ENCODE measurements at regions not wholly inside any gene's neighbourhood (a gene's known extent, or its start where the extent isn't known, plus 50 kb on each side); places are given as distances from the start of the nearest gene placed in this dataset.

GRCh38 chr18:8974696-8975095 is 127.8 kb upstream of the NDUFV2 start:
- no peaks in the 10 kb centered on the region for H3K36me3 ChIP-seq
- no peaks in the 10 kb centered on the region for H3K27me3 ChIP-seq (replicated peaks; ENCODE audit: insufficient read depth)
- H3K4me3 ChIP-seq: no peak overlapping the region
- no peaks in the 10 kb centered on the region for H3K9me3 ChIP-seq
- H3K4me1 ChIP-seq (replicated peaks): no peaks in the 10 kb centered on the region
- intact Hi-C loops (cut with DNase I): no loop called here
- 44% methylated on average over 2 of the region's 2 CpGs for WGBS
- H3K27ac ChIP-seq: no peak overlapping the region
- TF ChIP-seq CTCF (IDR thresholded peaks at IDR 0.05) (no peak), POLR2A (IDR thresholded peaks at IDR 0.05) (no peak), POLR2AphosphoS5 (IDR thresholded peaks at IDR 0.05) (no peak)
- DNase-seq (ENCODE audit: low spot score): no peak

- DNase-seq (ENCODE audit: low spot score): no peak
- H3K9me3 ChIP-seq: no peaks in the 10 kb centered on the region
- 74% methylated on average over 7 of the region's 7 CpGs for WGBS
- H3K27ac ChIP-seq: no peak overlapping the region
- no peaks in the 10 kb centered on the region for H3K27me3 ChIP-seq (replicated peaks; ENCODE audit: insufficient read depth)
- H3K4me3 ChIP-seq: no peak overlapping the region
- intact Hi-C loops (cut with DNase I): no loop called here
- no peak for TF ChIP-seq CTCF (IDR thresholded peaks at IDR 0.05)
- no peak for TF ChIP-seq POLR2AphosphoS5 (IDR thresholded peaks at IDR 0.05)
- TF ChIP-seq POLR2A (IDR thresholded peaks at IDR 0.05): no peak
- H3K36me3 ChIP-seq: no peaks in the 10 kb centered on the region
- H3K4me1 ChIP-seq (replicated peaks): no peaks in the 10 kb centered on the region
Observed at GRCh38 chr18:8975624-8976023, 126.9 kb upstream of the NDUFV2 start.

GRCh38 chr18:8976606-8977005 is 125.9 kb upstream of the NDUFV2 start:
- H3K4me3 ChIP-seq: no peak overlapping the region
- H3K9me3 ChIP-seq: no peaks in the 10 kb centered on the region
- H3K36me3 ChIP-seq: no peaks in the 10 kb centered on the region
- DNase-seq (ENCODE audit: low spot score): no peak
- TF ChIP-seq POLR2AphosphoS5 (IDR thresholded peaks at IDR 0.05) (no peak), POLR2A (IDR thresholded peaks at IDR 0.05) (no peak), CTCF (IDR thresholded peaks at IDR 0.05) (no peak)
- H3K27ac ChIP-seq: no peak overlapping the region
- no peaks in the 10 kb centered on the region for H3K4me1 ChIP-seq (replicated peaks)
- no peaks in the 10 kb centered on the region for H3K27me3 ChIP-seq (replicated peaks; ENCODE audit: insufficient read depth)
- intact Hi-C loops (cut with DNase I): no loop called here
- WGBS: 95% methylated on average over 3 of the region's 3 CpGs

- H3K4me1 ChIP-seq (replicated peaks): no peaks in the 10 kb centered on the region
- intact Hi-C loops (cut with DNase I): no loop called here
- H3K4me3 ChIP-seq: no peak overlapping the region
- no peak overlapping the region for H3K27ac ChIP-seq
- no peaks in the 10 kb centered on the region for H3K9me3 ChIP-seq
- no peak for DNase-seq (ENCODE audit: low spot score)
- no peaks in the 10 kb centered on the region for H3K36me3 ChIP-seq
- no peak for TF ChIP-seq CTCF (IDR thresholded peaks at IDR 0.05)
- no peak for TF ChIP-seq POLR2A (IDR thresholded peaks at IDR 0.05)
- no peak for TF ChIP-seq POLR2AphosphoS5 (IDR thresholded peaks at IDR 0.05)
- H3K27me3 ChIP-seq (replicated peaks; ENCODE audit: insufficient read depth): no peaks in the 10 kb centered on the region
Observed at GRCh38 chr18:8977166-8977565, 125.3 kb upstream of the NDUFV2 start.

- H3K9me3 ChIP-seq: no peaks in the 10 kb centered on the region
- H3K27ac ChIP-seq: no peak overlapping the region
- H3K27me3 ChIP-seq (replicated peaks; ENCODE audit: insufficient read depth): no peaks in the 10 kb centered on the region
- intact Hi-C loops (cut with DNase I): no loop called here
- H3K4me3 ChIP-seq: no peak overlapping the region
- TF ChIP-seq POLR2AphosphoS5 (IDR thresholded peaks at IDR 0.05) (no peak), CTCF (IDR thresholded peaks at IDR 0.05) (no peak), POLR2A (IDR thresholded peaks at IDR 0.05) (no peak)
- no peaks in the 10 kb centered on the region for H3K4me1 ChIP-seq (replicated peaks)
- H3K36me3 ChIP-seq: no peaks in the 10 kb centered on the region
- no peak for DNase-seq (ENCODE audit: low spot score)
- WGBS: 100% methylated on average over 1 of the region's 1 CpG
Observed at GRCh38 chr18:8977701-8978100, 124.8 kb upstream of the NDUFV2 start.

Measured in prostate gland (tissue), 2 donors.